Smooth muscle cell (in vitro differentiated cells): ENCODE measurements at regions not wholly inside any gene's neighbourhood (a gene's known extent, or its start where the extent isn't known, plus 50 kb on each side); places are given as distances from the start of the nearest gene placed in this dataset.
A peak's percentile ranks its signal among the peaks of the same experiment; 100 is the strongest.

Source experiments
- DNase-seq: peaks from one replicate; lab custom pipeline; 2025; ENCODE audit not compliant: unreplicated experiment; lab: John Stamatoyannopoulos, UW
- H2AFZ ChIP-seq: fragments of 200-600 bp; sonication (generic); 2 replicates; pipeline ENCODE4 v1.6.0; 2016; ENCODE audit warnings: antibody characterized with exemption, low read depth, mild to moderate bottlenecking
- H3F3A ChIP-seq: fragments of 200-600 bp; sonication (generic); 2 replicates; pipeline ENCODE4 v1.6.0; 2017; ENCODE audit warnings: antibody characterized with exemption, low read depth
- H3K27ac ChIP-seq: fragments of 200-600 bp; sonication (generic); 2 replicates; pipeline ENCODE4 v1.5.1; 2016; ENCODE audit warnings: low read depth, mild to moderate bottlenecking
- H3K27me3 ChIP-seq: fragments of 200-600 bp; sonication (generic); 2 replicates; pipeline ENCODE4 v1.6.1; 2016; ENCODE audit warnings: low read depth, mild to moderate bottlenecking
- H3K36me3 ChIP-seq: fragments of 200-600 bp; sonication (generic); 2 replicates; pipeline ENCODE4 v1.5.1; 2016; ENCODE audit warnings: low read depth
- H3K4me1 ChIP-seq: fragments of 200-600 bp; sonication (generic); 2 replicates; pipeline ENCODE4 v1.5.1; 2016; ENCODE audit warnings: low read depth
- H3K4me2 ChIP-seq: fragments of 200-600 bp; sonication (generic); 2 replicates; pipeline ENCODE4 v1.6.0; 2016; ENCODE audit warnings: mild to moderate bottlenecking
- H3K4me3 ChIP-seq: fragments of 200-600 bp; sonication (generic); 2 replicates; pipeline ENCODE4 v1.5.1; 2016; ENCODE audit warnings: mild to moderate bottlenecking
- H3K79me2 ChIP-seq: fragments of 200-600 bp; sonication (generic); 2 replicates; pipeline ENCODE4 v1.6.0; 2016; ENCODE audit warnings: low read depth, mild to moderate bottlenecking
- H3K9ac ChIP-seq: fragments of 200-600 bp; sonication (generic); 2 replicates; pipeline ENCODE4 v1.6.0; 2016; ENCODE audit warnings: low read depth
- H3K9me3 ChIP-seq: fragments of 200-600 bp; sonication (generic); replicated peaks from 2 replicates; pipeline ENCODE4 v1.5.1; 2016; ENCODE audit warnings: low read depth
- H4K20me1 ChIP-seq: fragments of 200-600 bp; sonication (generic); 2 replicates; pipeline ENCODE4 v1.6.0; 2016; ENCODE audit warnings: low read depth
- WGBS: methylation state at CpG from one replicate; pipeline ENCODE4 v1.1.7; 2016; ENCODE audit warnings: low lambda C conversion rate; 5-methylcytosine and 5-hydroxymethylcytosine counted together
- TF ChIP-seq, protein P1 (sequence below): fragments of 200-600 bp; sonication (generic); IDR thresholded peaks from 2 replicates; pipeline ENCODE4 v1.5.1; 2017; ENCODE audit warnings: borderline replicate concordance, mild to moderate bottlenecking, antibody characterized with exemption; ENCODE audit not compliant: insufficient read depth, poor library complexity, severe bottlenecking

DNA sequence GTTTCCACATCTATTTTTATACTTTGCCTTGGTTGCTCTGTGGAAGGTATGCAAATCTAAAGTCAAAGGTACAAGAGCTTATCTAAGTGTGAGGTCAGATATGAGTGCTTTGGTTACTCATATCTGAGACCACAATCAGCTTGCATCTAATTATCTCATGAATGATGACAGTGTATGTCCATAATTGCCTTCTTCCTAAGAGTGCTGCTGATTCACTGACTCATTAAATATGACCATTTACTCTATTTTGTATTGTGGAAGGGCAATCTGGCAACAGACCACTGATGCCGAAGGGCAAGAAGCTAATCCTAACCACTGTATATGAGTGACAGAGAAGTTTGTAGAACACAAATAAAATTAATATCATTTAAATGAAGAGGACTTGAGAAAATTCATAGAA lies 1190.2 kb upstream of the AGA start:
- 81% methylated on average over 1 of the region's 1 CpG for WGBS
- Histone ChIP-seq H4K20me1 (no peaks in the 10 kb centered on the region), H3K27me3 (no peaks in the 10 kb centered on the region), H3K4me1 (no peaks in the 10 kb centered on the region), H3F3A (no peaks in the 10 kb centered on the region), H3K36me3 (no peaks in the 10 kb centered on the region), H2AFZ (no peak overlapping the region), H3K27ac (no peak overlapping the region), H3K9me3 (no peaks in the 10 kb centered on the region), H3K4me3 (no peak overlapping the region), H3K4me2 (no peak overlapping the region), H3K9ac (no peak overlapping the region), H3K79me2 (no peaks in the 10 kb centered on the region)
- TF ChIP-seq, protein P1, sequence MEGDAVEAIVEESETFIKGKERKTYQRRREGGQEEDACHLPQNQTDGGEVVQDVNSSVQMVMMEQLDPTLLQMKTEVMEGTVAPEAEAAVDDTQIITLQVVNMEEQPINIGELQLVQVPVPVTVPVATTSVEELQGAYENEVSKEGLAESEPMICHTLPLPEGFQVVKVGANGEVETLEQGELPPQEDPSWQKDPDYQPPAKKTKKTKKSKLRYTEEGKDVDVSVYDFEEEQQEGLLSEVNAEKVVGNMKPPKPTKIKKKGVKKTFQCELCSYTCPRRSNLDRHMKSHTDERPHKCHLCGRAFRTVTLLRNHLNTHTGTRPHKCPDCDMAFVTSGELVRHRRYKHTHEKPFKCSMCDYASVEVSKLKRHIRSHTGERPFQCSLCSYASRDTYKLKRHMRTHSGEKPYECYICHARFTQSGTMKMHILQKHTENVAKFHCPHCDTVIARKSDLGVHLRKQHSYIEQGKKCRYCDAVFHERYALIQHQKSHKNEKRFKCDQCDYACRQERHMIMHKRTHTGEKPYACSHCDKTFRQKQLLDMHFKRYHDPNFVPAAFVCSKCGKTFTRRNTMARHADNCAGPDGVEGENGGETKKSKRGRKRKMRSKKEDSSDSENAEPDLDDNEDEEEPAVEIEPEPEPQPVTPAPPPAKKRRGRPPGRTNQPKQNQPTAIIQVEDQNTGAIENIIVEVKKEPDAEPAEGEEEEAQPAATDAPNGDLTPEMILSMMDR = no peak
- no peak for DNase-seq

DNA sequence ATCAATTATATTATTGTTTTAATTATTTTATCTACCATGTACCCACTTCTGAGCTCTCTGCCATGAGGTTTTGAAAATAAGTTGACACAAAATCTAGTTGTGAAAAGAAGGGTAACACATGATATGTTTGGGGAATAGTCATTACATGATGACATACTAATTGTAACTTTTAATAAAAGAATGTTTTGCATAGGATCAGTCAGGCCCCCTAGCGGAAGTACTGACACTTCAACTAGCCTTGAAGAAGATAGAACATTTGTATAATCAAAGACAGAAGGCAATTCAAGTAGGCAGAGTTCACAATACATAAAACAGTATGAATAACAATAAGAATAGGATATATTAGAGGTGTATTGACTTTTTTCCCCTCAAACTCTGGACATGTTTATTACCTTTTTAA lies 1191.0 kb upstream of the AGA start:
- TF ChIP-seq, protein P1 = peak; percentile 22
- H3K4me3 ChIP-seq = no peak overlapping the region
- no peaks in the 10 kb centered on the region for H4K20me1 ChIP-seq
- no peaks in the 10 kb centered on the region for H3K4me1 ChIP-seq
- no peak overlapping the region for H2AFZ ChIP-seq
- H3K9ac ChIP-seq = no peak overlapping the region
- no peaks in the 10 kb centered on the region for H3F3A ChIP-seq
- no peaks in the 10 kb centered on the region for H3K9me3 ChIP-seq
- no peak overlapping the region for H3K4me2 ChIP-seq
- WGBS = 39% methylated on average over 1 of the region's 1 CpG
- H3K27ac ChIP-seq = no peak overlapping the region
- DNase-seq = no peak
- no peaks in the 10 kb centered on the region for H3K36me3 ChIP-seq
- H3K27me3 ChIP-seq = no peaks in the 10 kb centered on the region
- H3K79me2 ChIP-seq = no peaks in the 10 kb centered on the region

DNA sequence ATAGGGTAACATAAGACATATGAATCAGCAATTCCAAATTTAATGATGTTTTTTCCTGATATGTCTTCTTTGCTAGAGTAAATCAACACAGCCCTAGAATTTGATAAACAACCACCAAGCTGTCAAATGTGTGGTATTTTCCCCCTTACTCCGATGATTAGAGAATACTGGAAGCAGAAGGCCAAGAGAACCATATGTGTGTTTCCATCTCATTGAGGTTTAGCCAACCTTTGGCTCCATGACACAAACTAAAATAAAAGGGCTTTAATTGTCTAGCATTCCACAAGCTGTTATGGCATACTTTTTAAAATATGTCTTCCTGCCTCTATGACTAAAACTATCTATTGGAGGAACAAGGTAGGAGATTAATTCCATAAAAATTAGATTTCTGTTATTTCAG lies 1222.4 kb upstream of the AGA start:
- Histone ChIP-seq H3K9me3 (no peaks in the 10 kb centered on the region), H3K4me1 (no peaks in the 10 kb centered on the region), H3K27me3 (no peaks in the 10 kb centered on the region), H3K36me3 (no peaks in the 10 kb centered on the region), H4K20me1 (no peaks in the 10 kb centered on the region), H3K9ac (no peak overlapping the region), H3K79me2 (no peaks in the 10 kb centered on the region), H3K27ac (no peak overlapping the region), H3K4me2 (no peak overlapping the region), H3K4me3 (no peak overlapping the region), H2AFZ (no peak overlapping the region), H3F3A (no peaks in the 10 kb centered on the region)
- DNase-seq = no peak
- TF ChIP-seq, protein P1 = no peak
- 97% methylated on average over 1 of the region's 1 CpG for WGBS

DNA sequence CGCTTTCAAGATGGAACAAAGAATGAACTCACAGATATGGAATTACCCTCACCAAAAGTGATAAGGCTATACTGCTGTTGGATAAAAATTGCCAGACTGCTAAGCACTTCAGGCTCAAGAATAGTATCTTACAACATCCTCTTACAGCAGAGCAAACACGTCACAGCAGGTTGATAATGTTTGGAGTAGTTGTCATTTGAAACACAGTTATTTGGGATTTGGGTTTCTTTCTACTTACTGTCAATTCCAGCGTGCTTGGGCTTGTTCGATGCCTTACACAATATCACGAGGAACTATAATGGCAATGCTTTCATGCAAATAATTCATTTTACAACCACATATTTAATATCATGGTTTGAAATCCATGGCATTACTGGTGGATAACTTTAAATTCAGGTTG lies 1223.7 kb upstream of the AGA start:
- H3K27me3 ChIP-seq = no peaks in the 10 kb centered on the region
- no peak overlapping the region for H3K27ac ChIP-seq
- no peak overlapping the region for H3K4me3 ChIP-seq
- WGBS = 79% methylated on average over 5 of the region's 5 CpGs
- H3K9me3 ChIP-seq = no peaks in the 10 kb centered on the region
- H3K4me1 ChIP-seq = no peaks in the 10 kb centered on the region
- H2AFZ ChIP-seq = no peak overlapping the region
- no peaks in the 10 kb centered on the region for H4K20me1 ChIP-seq
- H3F3A ChIP-seq = no peaks in the 10 kb centered on the region
- no peaks in the 10 kb centered on the region for H3K36me3 ChIP-seq
- TF ChIP-seq, protein P1 = no peak
- H3K4me2 ChIP-seq = no peak overlapping the region
- DNase-seq = no peak
- H3K79me2 ChIP-seq = no peaks in the 10 kb centered on the region
- H3K9ac ChIP-seq = no peak overlapping the region
